DOHH2 (cell line): ENCODE measurements at regions not wholly inside any gene's neighbourhood (a gene's known extent, or its start where the extent isn't known, plus 50 kb on each side); places are given as distances from the start of the nearest gene placed in this dataset.

ENCODE experiments used
- H3F3A ChIP-seq: fragments of 200-600 bp; sonication (generic), shearing (Covaris generic); 2 replicates; pipeline ENCODE4 v1.6.0; 2016; ENCODE audit warnings: antibody characterized with exemption, mild to moderate bottlenecking; ENCODE audit not compliant: control insufficient read depth, insufficient read depth
- H3K27ac ChIP-seq: fragments of 200-600 bp; sonication (generic); 2 replicates; pipeline ENCODE4 v1.5.1; 2014; ENCODE audit warnings: low read depth, mild to moderate bottlenecking, low read length, moderate library complexity
- H3K27me3 ChIP-seq: fragments of 200-600 bp; sonication (generic); 2 replicates; pipeline ENCODE4 v1.6.1; 2014; ENCODE audit warnings: mild to moderate bottlenecking, low read length, mixed read lengths; ENCODE audit not compliant: control insufficient read depth
- H3K36me3 ChIP-seq: fragments of 200-600 bp; sonication (generic); 2 replicates; pipeline ENCODE4 v1.6.1; 2014; ENCODE audit warnings: mild to moderate bottlenecking, low read length, moderate library complexity, mixed read lengths; ENCODE audit not compliant: control insufficient read depth
- H3K4me1 ChIP-seq: fragments of 200-600 bp; sonication (generic); 2 replicates; pipeline ENCODE4 v1.6.1; 2014; ENCODE audit warnings: mild to moderate bottlenecking, low read length, mixed read lengths; ENCODE audit not compliant: control insufficient read depth
- H3K4me2 ChIP-seq: fragments of 200-600 bp; sonication (generic); 2 replicates; pipeline ENCODE4 v1.6.0; 2014; ENCODE audit warnings: mild to moderate bottlenecking, low read length, moderate library complexity
- H3K4me3 ChIP-seq: fragments of 200-600 bp; sonication (generic); 2 replicates; pipeline ENCODE4 v1.5.1; 2014; ENCODE audit warnings: mild to moderate bottlenecking, low read length, mixed read lengths
- H3K79me2 ChIP-seq: fragments of 200-600 bp; sonication (generic); 2 replicates; pipeline ENCODE4 v1.6.1; 2014; ENCODE audit warnings: mild to moderate bottlenecking, low read length, mixed read lengths; ENCODE audit not compliant: control insufficient read depth
- H3K9me2 ChIP-seq: fragments of 200-600 bp; sonication (generic); replicated peaks from 2 replicates; pipeline ENCODE4 v1.6.1; 2014; ENCODE audit warnings: mild to moderate bottlenecking, low read length, mixed read lengths; ENCODE audit not compliant: control insufficient read depth
- H3K9me3 ChIP-seq: fragments of 200-600 bp; sonication (generic); 2 replicates; pipeline ENCODE4 v1.6.1; 2014; ENCODE audit warnings: antibody characterized with exemption, low read length, mixed read lengths; ENCODE audit not compliant: control insufficient read depth, insufficient read depth
- H4K20me1 ChIP-seq: fragments of 200-600 bp; sonication (generic); 2 replicates; pipeline ENCODE4 v1.6.0; 2014; ENCODE audit warnings: low read depth, mild to moderate bottlenecking, antibody characterized with exemption, low read length, moderate library complexity; ENCODE audit not compliant: control insufficient read depth, insufficient read depth
- CTCF ChIP-seq: fragments of 200-600 bp; sonication (generic); IDR thresholded peaks from one replicate; pipeline ENCODE4 v1.5.1; 2014; ENCODE audit warnings: antibody characterized with exemption, mild to moderate bottlenecking, low read depth, low read length; ENCODE audit not compliant: poor library complexity, severe bottlenecking
- EZH2phosphoT487 ChIP-seq: fragments of 200-600 bp; sonication (generic); IDR thresholded peaks from 2 replicates; pipeline ENCODE4 v1.6.1; 2017; ENCODE audit warnings: borderline replicate concordance, mild to moderate bottlenecking, antibody characterized with exemption, low read length, moderate library complexity, mixed read lengths

GRCh38 chr2:71787476-71788185 lies 334.3 kb downstream of the DYSF start:
- H3K27me3 ChIP-seq: no peaks in the 10 kb centered on the region
- H3K4me2 ChIP-seq: no peak overlapping the region
- no peaks in the 10 kb centered on the region for H4K20me1 ChIP-seq
- H3K9me2 ChIP-seq: no peaks in the 10 kb centered on the region
- H3K4me3 ChIP-seq: no peak overlapping the region
- H3K27ac ChIP-seq: no peak overlapping the region
- H3K79me2 ChIP-seq: no peaks in the 10 kb centered on the region
- no peaks in the 10 kb centered on the region for H3K9me3 ChIP-seq
- H3K36me3 ChIP-seq: no peaks in the 10 kb centered on the region
- TF ChIP-seq EZH2phosphoT487 (no peak), CTCF (no peak)
- H3K4me1 ChIP-seq: no peaks in the 10 kb centered on the region
- no peaks in the 10 kb centered on the region for H3F3A ChIP-seq

DNA sequence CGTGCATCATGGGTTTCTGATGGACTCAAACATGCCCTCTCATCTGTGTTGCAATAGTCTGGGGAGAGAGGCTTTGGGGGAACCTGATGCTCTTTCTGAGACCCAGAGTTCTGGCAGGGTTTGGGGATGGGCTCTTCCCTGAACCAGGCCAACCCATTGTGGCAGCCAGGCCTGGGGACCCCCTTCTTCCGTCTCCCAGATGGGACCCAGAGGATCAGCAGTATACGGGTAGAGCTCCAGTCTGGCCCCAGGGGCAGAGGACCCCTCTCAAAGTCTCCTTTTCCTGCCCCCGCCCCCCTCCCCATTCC lies 333.7 kb downstream of the DYSF start:
- TF ChIP-seq CTCF: no peak
- TF ChIP-seq EZH2phosphoT487: no peak
- H3K4me1 ChIP-seq: no peaks in the 10 kb centered on the region
- no peaks in the 10 kb centered on the region for H3K9me2 ChIP-seq
- no peaks in the 10 kb centered on the region for H3K9me3 ChIP-seq
- no peaks in the 10 kb centered on the region for H3K36me3 ChIP-seq
- no peaks in the 10 kb centered on the region for H3F3A ChIP-seq
- no peak overlapping the region for H3K27ac ChIP-seq
- H3K4me3 ChIP-seq: no peak overlapping the region
- no peaks in the 10 kb centered on the region for H3K27me3 ChIP-seq
- H3K79me2 ChIP-seq: no peaks in the 10 kb centered on the region
- no peak overlapping the region for H3K4me2 ChIP-seq
- H4K20me1 ChIP-seq: no peaks in the 10 kb centered on the region

DNA sequence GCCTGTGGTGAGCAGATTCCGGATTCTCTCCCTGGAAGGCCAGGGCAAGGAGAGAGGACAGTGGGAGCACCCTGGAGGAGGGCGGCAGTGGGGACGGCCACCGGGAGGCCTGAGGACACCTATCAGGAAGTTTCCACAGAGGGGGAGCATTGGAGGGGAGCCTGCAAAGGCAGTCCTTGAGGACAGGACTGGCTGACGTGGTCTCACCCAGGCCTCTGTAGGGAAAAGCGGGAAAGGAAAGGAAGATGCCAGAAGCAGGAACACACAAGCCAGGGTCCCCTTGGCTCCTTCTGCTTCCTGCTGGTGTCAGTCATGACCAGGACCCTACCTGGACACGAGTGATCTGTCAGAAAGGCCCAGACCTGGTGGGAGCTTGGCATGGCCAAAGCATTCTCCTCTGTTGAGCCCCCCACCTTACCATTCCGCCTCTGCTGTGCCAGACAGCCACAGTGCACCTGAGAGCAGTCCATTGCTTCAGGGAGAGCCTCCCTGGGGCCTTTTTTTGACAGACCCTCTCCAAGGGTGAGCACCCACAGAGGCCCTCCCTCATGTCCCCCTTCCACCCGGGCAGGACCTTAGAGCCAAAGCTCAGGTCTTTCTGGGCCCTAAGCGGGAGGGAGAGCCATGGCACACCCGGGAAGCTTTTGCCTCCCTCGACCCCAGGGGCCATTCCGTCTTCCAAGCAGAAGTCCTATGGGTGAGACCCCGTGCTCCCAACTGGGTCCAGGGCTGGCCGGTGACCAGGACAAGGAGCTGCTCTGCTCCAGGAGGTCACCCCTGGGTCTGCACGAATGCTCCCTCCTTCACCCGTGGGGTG lies 333.1 kb downstream of the DYSF start:
- no peak overlapping the region for H3K4me2 ChIP-seq
- no peaks in the 10 kb centered on the region for H3K36me3 ChIP-seq
- no peaks in the 10 kb centered on the region for H4K20me1 ChIP-seq
- no peak overlapping the region for H3K27ac ChIP-seq
- H3K9me2 ChIP-seq: no peaks in the 10 kb centered on the region
- no peaks in the 10 kb centered on the region for H3K79me2 ChIP-seq
- H3K4me1 ChIP-seq: no peaks in the 10 kb centered on the region
- no peak overlapping the region for H3K4me3 ChIP-seq
- no peak for TF ChIP-seq EZH2phosphoT487
- TF ChIP-seq CTCF: no peak
- no peaks in the 10 kb centered on the region for H3F3A ChIP-seq
- no peaks in the 10 kb centered on the region for H3K27me3 ChIP-seq
- H3K9me3 ChIP-seq: no peaks in the 10 kb centered on the region
